ENCODE measurements at regions not wholly inside any gene's neighbourhood (a gene's known extent, or its start where the extent isn't known, plus 50 kb on each side); places are given as distances from the start of the nearest gene placed in this dataset.

DNA sequence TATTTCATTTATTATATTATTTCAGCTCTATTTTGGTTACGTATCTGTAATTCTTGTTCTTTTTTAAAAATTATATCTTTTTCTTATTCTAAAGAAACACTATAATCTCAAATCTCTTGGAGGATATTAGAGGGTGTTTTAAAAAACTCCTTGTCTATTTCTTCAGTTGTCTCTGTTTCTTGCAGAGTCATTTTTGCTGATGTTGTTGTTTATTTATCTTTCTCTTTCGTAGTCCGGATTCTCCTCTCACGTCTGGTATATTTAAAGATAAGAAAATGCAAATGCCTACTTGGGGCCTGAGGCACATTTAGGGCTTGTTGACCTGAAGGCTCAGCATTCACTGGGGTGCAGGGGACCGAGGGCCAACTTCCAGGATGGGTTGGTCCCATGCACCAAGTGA is 181.2 kb upstream of the CTBP2 start:
- DNase-seq (ENCODE audit: low read depth), result no peak

DNA sequence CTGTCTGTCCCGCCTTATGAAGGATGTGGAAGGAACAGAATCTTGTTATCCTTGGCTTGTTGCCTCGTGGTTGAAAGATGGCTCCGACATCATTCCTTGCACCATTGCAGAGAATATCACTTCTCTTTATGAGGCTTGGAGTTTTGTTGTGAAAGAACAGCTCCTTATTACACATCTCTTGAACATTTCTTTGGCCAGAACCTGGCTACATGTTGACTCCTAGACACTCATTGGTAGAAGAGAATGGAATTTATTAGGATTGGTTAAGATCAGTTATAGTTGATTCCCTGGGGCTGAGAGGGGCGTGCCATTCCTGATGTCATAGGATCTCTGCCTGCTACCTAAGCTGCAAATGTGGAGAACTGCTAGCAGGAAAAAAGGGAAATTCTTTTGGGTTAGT is 180.5 kb upstream of the CTBP2 start:
- no peak for DNase-seq (ENCODE audit: low read depth)

GRCh38 chr10:125337510-125337909 is 177.1 kb upstream of the CTBP2 start:
- no peak for DNase-seq (ENCODE audit: low read depth)

DNA sequence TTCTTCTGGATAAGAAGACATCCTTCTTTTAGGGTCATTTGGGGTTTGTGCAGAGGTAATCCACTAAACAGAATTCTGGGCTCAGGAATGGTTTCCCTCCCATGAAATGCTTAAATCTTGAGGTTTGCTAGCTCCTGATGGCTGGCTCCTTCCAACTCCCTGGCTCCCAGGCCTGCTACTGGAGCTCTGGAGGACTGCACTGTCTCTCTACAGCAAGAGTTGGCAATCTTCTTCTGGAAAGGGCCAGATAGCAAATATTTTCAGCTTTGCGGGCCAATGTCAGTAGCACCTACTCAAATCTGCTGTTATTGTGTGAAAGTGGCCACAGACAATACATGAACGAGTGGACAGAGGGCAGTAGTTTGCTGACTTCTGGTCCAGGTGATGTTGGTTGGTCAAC is 174.2 kb upstream of the CTBP2 start:
- no peak for DNase-seq (ENCODE audit: low read depth)

DNA sequence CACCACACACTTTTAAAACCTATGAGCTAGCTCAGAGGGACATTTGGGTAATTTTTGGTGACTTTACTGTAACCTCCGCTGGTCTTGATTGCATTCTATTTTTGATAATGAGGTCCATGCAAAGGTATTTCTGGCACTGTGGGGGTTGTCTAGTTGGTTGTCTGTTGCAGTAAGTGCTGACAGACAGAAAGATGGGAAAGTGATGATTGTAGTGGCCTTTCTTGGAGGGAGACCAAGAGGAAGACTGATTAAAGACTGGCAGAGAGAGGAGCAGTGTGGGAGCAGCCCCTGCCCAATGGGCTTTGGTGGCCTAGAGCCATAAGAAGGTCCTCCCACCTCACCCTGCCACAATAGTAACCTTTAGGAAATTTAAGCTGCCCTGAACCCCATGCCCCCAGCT is 173.4 kb upstream of the CTBP2 start:
- no peak for DNase-seq (ENCODE audit: low read depth)

DNA sequence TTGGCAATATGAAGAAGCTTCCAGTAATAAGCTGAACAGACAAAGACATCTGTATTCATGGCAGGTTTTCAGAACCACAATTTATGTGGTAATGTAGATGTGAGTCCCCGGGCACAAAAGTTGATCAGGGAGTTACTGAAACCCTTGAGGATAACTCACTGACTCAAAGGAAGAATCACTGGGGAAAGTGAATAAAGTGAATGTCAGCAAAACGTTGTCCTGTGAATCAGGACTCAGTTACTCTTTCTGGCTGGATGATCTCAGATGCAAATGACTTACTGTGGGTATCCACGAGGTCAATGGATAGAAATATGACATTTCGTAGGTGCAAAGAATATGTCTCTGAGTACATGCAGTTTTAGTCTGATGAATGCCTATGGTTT is 172.8 kb upstream of the CTBP2 start:
- no peak for DNase-seq (ENCODE audit: low read depth)

DNA sequence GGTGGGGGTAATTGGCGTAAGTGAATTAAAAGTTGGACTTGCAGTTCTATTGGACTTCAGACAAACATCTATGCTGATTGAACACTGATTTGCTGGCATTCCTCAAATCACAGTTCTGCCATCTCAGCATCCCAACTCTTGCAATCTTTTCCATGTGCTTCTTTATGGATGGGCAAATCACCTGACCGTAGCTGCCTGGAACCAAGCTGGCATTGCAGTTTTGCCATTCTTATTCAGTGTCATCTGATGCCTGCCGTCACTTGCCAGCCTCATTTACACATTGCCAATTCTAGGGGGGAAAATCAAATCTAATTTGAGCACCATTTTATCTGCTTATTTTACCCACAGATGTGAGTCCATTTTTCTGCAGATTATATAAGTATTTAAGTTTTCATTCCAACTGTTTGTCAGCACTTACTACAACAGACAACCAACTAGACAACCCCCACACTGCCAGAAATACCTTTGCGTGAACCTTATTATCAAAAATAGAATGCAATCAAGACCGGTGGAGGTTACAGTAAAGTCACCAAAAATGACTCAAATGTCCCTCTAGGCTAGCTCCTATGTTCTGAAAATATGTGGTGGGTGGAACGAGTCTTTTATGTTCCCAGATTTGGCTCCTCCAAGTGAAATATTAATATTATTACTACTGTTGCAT is 172.3 kb upstream of the CTBP2 start:
- DNase-seq (ENCODE audit: low read depth), result no peak

GRCh38 chr10:125331056-125331455 is 170.7 kb upstream of the CTBP2 start:
- no peak for DNase-seq (ENCODE audit: low read depth)

- no peak for DNase-seq (ENCODE audit: low read depth)
Measured at GRCh38 chr10:125329056-125329455, 168.7 kb upstream of the CTBP2 start.

- DNase-seq (ENCODE audit: low read depth), result no peak
Measured at GRCh38 chr10:125325326-125325725, 165.0 kb upstream of the CTBP2 start.

GRCh38 chr10:125316436-125316835 is 156.1 kb upstream of the CTBP2 start:
- no peak for DNase-seq (ENCODE audit: low read depth)

- no peak for DNase-seq (ENCODE audit: low read depth)
Measured at GRCh38 chr10:125300937-125301336, 140.6 kb upstream of the CTBP2 start.

DNA sequence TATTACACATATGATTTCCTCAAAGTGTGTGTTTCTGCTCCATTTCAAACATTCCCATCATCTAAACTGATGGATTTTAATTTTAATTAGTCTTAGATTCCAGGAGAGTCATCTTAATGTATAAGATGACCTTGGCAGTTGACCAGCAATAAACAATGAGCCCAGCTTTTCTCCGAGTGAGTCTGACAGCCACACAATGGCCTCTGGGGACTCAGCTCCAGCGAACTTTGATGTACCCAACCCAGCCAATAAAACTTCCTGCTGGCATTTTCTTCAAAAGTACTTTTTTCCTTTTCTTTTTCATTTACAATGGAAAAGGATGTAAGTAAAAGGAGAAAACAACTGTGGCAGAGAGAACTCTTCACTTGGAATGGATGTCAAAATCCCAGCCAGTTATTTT is 139.1 kb upstream of the CTBP2 start:
- DNase-seq (ENCODE audit: low read depth), result no peak

DNA sequence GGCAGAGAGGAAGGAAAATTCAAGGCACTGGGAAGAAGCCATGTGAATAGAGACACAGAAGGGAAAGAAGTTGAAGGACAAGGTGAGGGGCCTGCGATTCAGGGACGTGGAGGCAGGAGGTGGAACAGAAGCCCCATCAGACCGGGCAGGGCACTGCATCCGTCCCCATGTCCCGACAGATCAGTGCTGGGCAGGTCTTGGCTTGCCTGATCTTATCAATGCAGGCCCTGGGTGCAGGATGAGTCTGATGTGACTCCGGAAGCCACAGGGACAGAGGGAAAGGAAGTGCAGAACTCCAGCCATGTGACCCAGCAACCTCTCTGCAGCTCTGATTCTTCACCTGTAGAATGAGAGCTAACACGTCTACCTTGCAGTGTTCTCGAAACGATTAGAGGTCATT is 136.2 kb upstream of the CTBP2 start:
- no peak for DNase-seq (ENCODE audit: low read depth)

DNA sequence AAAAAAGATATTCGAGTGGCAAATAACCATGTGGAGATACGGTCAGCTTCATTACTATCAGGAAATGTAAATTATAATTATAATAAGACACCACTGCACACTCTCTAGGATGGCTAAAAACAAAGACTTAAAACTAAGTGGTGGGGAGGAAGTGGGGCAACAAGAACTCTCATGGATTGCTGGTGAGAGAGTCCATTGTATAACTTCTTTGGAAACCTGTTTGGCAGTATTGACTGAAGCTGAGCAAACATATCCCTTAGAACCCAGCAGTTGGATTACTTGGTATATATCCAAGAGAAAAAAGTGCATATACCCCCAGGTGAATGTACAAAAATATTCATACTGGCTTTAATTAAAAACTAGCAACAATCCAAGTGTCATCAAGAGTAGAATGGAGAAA is 133.7 kb upstream of the CTBP2 start:
- DNase-seq (ENCODE audit: low read depth), result no peak

GRCh38 chr10:125291836-125292235 is 131.5 kb upstream of the CTBP2 start:
- no peak for DNase-seq (ENCODE audit: low read depth)

GRCh38 chr10:125289461-125289860 is 129.1 kb upstream of the CTBP2 start:
- DNase-seq (ENCODE audit: low read depth), result no peak

GRCh38 chr10:125284875-125285597 is 124.7 kb upstream of the CTBP2 start:
- DNase-seq (ENCODE audit: low read depth), result no peak

DNA sequence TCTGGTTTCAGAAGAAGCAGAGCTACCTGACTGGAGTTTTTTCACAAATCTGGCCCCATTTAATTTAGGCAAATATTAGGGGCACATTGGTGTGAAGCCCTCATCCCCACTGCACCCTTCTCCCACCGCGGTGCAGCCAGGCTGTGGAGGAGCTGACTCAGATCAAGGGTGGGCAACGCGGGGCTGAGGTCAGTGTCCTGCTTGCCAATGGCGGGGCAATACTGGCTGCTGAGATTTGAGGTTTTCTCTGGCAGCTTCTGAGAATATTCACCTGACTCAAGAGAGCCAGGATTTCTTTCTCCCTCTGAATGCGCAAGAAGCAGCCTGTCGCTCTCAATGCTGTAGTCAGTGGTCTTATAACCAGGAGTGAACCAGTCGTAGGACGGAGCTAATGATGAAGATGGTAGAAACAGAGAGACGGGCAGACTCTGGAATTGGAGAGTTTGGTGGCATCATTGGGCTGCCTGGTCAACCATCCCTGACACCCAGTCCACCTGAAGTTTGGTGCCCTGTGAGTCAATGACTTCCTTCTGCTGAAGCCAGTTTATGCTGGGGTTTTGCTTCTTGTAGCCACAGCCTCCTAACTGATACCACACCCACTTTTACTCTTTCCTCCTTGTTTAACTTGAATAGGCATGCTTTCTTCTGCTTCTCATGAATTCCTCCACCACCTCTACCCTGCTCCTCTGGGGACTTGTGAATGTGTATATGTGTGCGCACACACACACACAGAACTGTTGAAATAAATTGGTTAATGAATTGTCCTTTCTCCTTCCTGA is 123.7 kb upstream of the CTBP2 start:
- DNase-seq (ENCODE audit: low read depth), result no peak

GRCh38 chr10:125283191-125283835 is 123.0 kb upstream of the CTBP2 start:
- no peak for DNase-seq (ENCODE audit: low read depth)

DNA sequence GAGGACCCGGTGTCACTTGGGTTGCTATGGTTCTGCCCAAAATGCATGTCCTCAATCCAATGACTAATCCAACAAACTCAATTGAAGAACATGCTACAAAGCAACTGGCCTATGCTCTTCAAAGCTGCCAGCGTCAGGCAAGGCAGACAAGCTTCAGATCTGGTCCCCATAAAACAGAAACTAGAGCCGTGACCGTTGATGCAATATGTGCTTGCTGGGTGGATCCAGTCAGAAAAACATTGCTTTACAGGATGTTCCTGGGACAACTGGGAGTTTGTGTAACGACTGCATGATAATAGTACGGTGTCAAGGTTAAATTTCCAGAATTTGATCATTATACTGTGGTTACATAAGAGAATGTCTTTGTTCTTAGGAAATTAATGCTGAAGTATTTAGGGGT is 120.7 kb upstream of the CTBP2 start:
- no peak for DNase-seq (ENCODE audit: low read depth)

DNA sequence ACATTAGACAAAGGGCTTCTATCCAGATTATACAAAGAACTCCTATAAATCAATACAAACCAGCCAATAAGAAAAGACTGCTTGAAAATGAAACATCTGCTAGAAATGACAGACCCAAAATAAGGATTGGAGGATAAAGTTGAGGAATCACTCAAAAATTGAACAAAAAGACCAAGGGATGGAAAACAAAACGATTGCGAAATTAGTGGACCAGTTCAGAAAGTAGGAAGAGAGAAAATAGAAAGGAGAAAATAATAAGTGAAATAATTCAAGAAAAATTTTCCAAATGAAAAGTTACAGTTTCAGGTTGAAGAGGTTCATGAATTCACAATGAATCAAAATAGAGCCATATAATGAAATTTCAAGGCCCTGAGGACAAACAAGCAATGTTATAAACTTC is 115.8 kb upstream of the CTBP2 start:
- DNase-seq (ENCODE audit: low read depth), result no peak

DNA sequence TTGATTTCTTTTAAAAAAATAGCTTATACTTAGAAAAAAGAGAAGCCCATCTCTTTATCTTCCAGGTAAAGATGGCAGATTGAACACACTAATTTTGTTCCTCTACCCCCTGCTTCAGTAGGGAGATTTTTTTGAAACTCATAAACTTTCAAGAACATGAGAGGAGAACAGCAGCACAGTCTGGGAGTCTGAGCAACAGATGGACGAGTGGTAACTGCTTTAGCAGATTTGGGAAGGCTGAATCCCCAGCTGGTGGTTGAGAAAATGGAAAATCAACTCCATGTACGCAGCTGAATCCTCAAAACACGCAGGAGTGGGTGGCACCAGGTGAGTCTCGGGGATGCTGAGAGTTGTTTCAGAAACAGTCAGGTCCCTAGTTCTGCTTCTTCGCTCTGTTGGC is 114.6 kb upstream of the CTBP2 start:
- no peak for DNase-seq (ENCODE audit: low read depth)

Measured in stimulated activated CD8-positive, alpha-beta memory T cell treated with anti-CD3 and anti-CD28 coated beads, Interleukin-4, amount 100 ng/mL, for 24 hours (primary cell).